ENCODE measurements at regions not wholly inside any gene's neighbourhood (a gene's known extent, or its start where the extent isn't known, plus 50 kb on each side); places are given as distances from the start of the nearest gene placed in this dataset.
"Not testable (repeated sequence)": the region's sequence is repeated elsewhere in the genome, so short reads cannot be mapped to it uniquely, and the experiment has no call there.

DNA sequence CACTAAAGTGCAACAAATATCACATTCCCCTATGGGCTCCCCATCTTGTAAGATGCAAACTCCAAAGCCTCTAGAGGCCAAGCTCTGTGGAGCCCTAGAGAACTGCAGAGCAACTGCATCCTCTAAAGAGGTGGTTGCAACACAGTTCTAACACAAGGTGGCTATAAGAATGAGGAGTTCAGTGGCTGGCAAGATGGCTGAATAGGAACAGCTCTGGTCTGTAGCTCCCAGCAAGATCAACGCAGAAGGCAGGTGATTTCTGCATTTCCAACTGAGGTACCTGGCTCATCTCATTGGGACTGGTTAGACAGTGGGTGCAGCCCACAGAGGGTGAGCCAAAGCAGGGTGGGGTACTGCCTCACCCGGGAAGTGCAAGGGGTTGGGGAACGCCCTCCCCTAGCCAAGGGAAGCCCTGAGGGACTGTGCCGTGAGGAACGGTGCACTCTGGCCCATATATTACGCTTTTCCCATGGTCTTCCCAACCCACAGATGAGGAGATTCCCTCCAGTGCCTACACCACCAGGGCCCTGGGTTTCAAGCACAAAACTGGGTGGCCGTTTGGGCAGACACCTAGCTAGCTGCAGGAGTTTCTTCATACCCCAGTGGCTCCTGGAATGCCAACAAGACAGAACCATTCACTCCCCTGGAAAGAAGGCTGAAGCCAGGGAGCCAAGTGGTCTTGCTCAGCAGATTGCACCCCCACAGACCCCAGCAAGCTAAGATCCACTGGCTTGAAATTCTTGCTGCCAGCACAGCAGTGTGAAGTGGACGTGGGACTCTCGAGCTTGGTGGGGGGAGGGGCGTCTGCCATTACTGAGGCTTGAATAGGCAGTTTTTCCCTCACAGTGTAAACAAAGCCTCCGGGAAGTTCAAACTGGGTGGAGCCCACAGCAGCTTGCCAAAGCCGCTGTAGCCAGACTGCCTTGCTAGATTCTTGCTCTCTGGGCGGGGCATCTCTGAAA lies 188.6 kb upstream of the EGLN3 start:
- H3K27ac Mint-ChIP-seq; H3K4me1 Mint-ChIP-seq (ENCODE audit: low read depth); H3K4me3 Mint-ChIP-seq; intact Hi-C loops (cut with micrococcal nuclease); H3K36me3 Mint-ChIP-seq (ENCODE audit: low read depth): not testable (repeated sequence)
- H3K27me3 Mint-ChIP-seq, result peaks cover 30% of the 10 kb centered on the region
- H3K9me3 Mint-ChIP-seq, result peaks cover 20% of the 10 kb centered on the region

GRCh38 chr14:34138175-34138574 lies 187.3 kb upstream of the EGLN3 start:
- H3K9me3 Mint-ChIP-seq, result peaks cover 19% of the 10 kb centered on the region
- intact Hi-C loops (cut with micrococcal nuclease), result no loop called here
- H3K4me3 Mint-ChIP-seq, result no peak overlapping the region
- H3K27ac Mint-ChIP-seq, result no peak overlapping the region
- no peaks in the 10 kb centered on the region for H3K36me3 Mint-ChIP-seq (ENCODE audit: low read depth)
- H3K27me3 Mint-ChIP-seq, result peaks cover 34% of the 10 kb centered on the region
- H3K4me1 Mint-ChIP-seq (ENCODE audit: low read depth), result no peaks in the 10 kb centered on the region

DNA sequence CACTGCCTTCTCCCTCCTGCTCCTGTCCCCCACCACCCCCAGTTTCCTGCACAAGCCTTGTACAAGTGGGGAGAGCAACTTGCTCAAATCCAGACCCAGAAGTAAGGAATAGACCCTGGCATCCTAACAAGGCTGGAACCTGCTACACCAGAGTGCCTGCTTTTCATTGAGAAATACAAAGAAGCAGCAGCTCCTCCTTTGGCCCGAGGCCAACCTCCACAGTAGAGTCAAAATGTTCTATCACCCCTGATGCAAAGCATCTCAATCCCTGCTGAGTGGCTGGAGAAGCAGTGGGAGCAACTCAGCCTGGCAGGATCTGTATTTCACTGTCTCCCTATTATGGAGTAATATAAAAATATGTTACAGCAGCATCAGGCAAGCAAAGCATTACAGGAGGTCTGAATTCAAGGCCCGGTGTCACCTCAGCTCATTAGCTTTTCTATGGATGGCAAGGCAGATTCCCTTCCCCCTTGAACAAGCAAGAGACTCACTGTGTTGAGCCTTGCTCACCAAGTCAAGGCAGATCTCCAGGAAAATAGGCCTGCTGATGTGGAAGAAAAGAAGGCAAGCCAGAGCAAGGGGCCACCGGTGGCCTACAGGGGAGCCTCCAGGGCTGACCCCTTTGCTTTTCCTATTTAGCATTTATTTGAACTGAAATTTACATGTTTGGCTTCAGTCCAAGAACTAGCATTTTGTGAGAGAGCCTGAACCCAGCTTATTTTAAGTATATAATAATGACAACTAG lies 186.3 kb upstream of the EGLN3 start:
- Mint-ChIP-seq H3K9me3 (peaks cover 9% of the 10 kb centered on the region), H3K4me3 (no peak overlapping the region), H3K36me3 (ENCODE audit: low read depth) (no peaks in the 10 kb centered on the region), H3K4me1 (ENCODE audit: low read depth) (no peaks in the 10 kb centered on the region), H3K27ac (no peak overlapping the region), H3K27me3 (peaks cover 41% of the 10 kb centered on the region)
- intact Hi-C loops (cut with micrococcal nuclease), result no loop called here

DNA sequence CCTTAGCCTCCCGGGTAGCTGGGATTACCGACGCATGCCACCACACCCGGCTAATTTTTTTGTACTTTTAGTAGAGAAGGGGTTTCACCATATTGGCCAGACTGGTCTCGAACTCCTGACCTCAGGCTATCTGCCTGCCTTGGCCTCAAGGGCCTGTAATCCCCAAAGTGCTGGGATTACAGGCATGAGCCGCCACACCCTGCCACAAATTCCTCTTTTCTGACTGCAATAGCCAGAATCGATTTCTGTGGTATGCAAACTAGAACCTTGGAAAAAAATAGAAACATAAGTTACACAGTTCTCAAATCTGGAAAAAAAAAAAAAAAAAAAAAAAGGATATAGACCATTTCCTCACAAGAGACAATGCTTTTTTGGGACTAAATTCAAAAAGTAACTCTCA lies 184.6 kb upstream of the EGLN3 start:
- no peaks in the 10 kb centered on the region for H3K9me3 Mint-ChIP-seq
- intact Hi-C loops (cut with micrococcal nuclease), result no loop called here
- H3K36me3 Mint-ChIP-seq (ENCODE audit: low read depth), result no peaks in the 10 kb centered on the region
- H3K4me1 Mint-ChIP-seq (ENCODE audit: low read depth), result no peaks in the 10 kb centered on the region
- H3K27me3 Mint-ChIP-seq, result peaks cover 42% of the 10 kb centered on the region
- no peak overlapping the region for H3K4me3 Mint-ChIP-seq
- no peak overlapping the region for H3K27ac Mint-ChIP-seq

DNA sequence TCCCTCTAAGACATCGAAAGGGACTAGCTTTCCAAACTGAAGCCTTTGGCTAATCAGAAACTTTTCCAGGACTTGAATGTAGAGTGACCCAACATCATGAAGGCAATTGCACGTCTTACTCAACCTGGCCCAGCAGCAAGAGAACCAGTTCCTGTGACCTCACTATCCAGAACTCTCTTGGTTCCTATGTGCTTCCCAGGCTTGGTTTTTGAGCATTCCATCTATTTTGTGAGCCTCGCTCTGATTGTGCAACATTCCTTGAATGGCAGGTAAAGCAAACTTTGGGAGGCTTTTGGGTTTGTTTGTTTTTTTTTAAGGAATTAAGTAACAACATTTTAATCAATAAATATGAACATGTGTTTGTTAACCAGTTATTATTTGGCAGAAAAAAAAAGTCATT lies 183.6 kb upstream of the EGLN3 start:
- Mint-ChIP-seq H3K27me3 (peaks cover 39% of the 10 kb centered on the region), H3K27ac (no peak overlapping the region), H3K36me3 (ENCODE audit: low read depth) (no peaks in the 10 kb centered on the region), H3K9me3 (no peaks in the 10 kb centered on the region), H3K4me1 (ENCODE audit: low read depth) (no peaks in the 10 kb centered on the region), H3K4me3 (no peak overlapping the region)
- intact Hi-C loops (cut with micrococcal nuclease), result no loop called here

- Mint-ChIP-seq H3K9me3 (no peaks in the 10 kb centered on the region), H3K27me3 (peaks cover 31% of the 10 kb centered on the region), H3K27ac (no peak overlapping the region), H3K4me3 (no peak overlapping the region), H3K36me3 (ENCODE audit: low read depth) (no peaks in the 10 kb centered on the region), H3K4me1 (ENCODE audit: low read depth) (no peaks in the 10 kb centered on the region)
- intact Hi-C loops (cut with micrococcal nuclease), result no loop called here
Measured at GRCh38 chr14:34129927-34130552, 179.2 kb upstream of the EGLN3 start.

DNA sequence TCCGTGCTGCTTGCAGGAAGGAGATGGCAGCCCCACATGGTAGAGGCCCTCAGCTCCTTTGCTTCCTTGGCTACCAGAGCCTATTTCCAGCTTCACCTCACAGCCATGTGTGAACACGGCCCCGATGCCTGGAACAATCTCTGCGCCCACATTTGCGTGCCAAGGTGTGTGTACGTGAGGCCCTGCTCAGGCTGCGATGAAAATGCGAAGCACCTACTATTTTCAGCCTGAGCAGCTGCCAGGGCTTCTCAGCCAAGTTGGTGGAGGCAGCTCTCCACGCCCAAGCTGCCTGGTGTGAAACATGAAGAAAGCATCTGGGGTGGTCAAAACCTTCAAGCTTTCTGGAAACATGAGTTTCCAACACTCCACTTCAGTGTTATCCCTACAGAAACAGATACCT lies 177.8 kb upstream of the EGLN3 start:
- H3K27ac Mint-ChIP-seq, result no peak overlapping the region
- no peak overlapping the region for H3K4me3 Mint-ChIP-seq
- peaks cover 28% of the 10 kb centered on the region for H3K27me3 Mint-ChIP-seq
- H3K36me3 Mint-ChIP-seq (ENCODE audit: low read depth), result no peaks in the 10 kb centered on the region
- intact Hi-C loops (cut with micrococcal nuclease), result no loop called here
- no peaks in the 10 kb centered on the region for H3K4me1 Mint-ChIP-seq (ENCODE audit: low read depth)
- H3K9me3 Mint-ChIP-seq, result no peaks in the 10 kb centered on the region

DNA sequence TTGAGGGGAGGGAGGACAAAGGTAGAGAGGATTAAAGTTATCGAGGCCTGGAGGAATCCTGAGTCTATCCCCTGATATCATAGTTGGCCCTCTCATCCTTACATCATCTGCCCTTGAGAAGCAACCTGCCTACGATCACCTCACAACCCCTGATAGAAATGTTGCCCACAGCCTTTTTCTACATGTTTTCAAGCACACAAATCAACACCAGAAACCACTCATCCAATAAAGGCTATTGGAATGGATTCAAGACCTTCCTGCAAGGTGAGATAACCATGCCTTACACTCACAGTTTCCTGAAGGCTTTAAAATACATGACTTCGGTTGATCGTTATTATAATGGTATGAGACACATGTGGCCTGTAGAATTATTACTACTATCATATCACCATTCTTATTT lies 175.7 kb upstream of the EGLN3 start:
- H3K27me3 Mint-ChIP-seq, result peaks cover 24% of the 10 kb centered on the region
- peaks cover 5% of the 10 kb centered on the region for H3K4me1 Mint-ChIP-seq (ENCODE audit: low read depth)
- no peak overlapping the region for H3K4me3 Mint-ChIP-seq
- H3K27ac Mint-ChIP-seq, result no peak overlapping the region
- H3K36me3 Mint-ChIP-seq (ENCODE audit: low read depth), result no peaks in the 10 kb centered on the region
- no peaks in the 10 kb centered on the region for H3K9me3 Mint-ChIP-seq
- intact Hi-C loops (cut with micrococcal nuclease), result no loop called here

DNA sequence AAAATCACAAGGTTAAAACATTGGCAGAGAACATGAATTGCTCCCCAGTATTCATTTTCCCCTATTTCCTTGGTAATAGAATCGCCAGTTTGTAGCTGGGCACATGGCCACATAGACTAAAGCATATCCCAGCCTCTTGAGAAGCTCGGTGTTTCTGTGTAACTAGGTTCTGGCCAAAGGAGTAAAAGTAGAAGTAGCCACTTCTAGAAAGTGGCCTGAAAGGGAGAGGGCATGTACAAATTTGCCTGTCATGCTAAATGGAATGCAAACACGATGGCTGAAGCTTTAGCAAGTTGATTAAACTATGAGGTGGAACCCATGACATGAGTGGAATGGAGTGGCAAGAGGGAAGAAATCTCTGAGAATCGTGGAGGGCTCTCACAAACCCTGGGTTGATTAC lies 173.7 kb upstream of the EGLN3 start:
- Mint-ChIP-seq H3K9me3 (no peaks in the 10 kb centered on the region), H3K4me3 (no peak overlapping the region), H3K36me3 (ENCODE audit: low read depth) (no peaks in the 10 kb centered on the region), H3K4me1 (ENCODE audit: low read depth) (peaks cover 13% of the 10 kb centered on the region), H3K27ac (no peak overlapping the region), H3K27me3 (peaks cover 26% of the 10 kb centered on the region)
- intact Hi-C loops (cut with micrococcal nuclease), result no loop called here

- H3K4me3 Mint-ChIP-seq, result no peak overlapping the region
- peaks cover 24% of the 10 kb centered on the region for H3K27me3 Mint-ChIP-seq
- intact Hi-C loops (cut with micrococcal nuclease), result no loop called here
- peaks cover 13% of the 10 kb centered on the region for H3K4me1 Mint-ChIP-seq (ENCODE audit: low read depth)
- no peaks in the 10 kb centered on the region for H3K9me3 Mint-ChIP-seq
- no peak overlapping the region for H3K27ac Mint-ChIP-seq
- no peaks in the 10 kb centered on the region for H3K36me3 Mint-ChIP-seq (ENCODE audit: low read depth)
Measured at GRCh38 chr14:34122650-34123049, 171.8 kb upstream of the EGLN3 start.

DNA sequence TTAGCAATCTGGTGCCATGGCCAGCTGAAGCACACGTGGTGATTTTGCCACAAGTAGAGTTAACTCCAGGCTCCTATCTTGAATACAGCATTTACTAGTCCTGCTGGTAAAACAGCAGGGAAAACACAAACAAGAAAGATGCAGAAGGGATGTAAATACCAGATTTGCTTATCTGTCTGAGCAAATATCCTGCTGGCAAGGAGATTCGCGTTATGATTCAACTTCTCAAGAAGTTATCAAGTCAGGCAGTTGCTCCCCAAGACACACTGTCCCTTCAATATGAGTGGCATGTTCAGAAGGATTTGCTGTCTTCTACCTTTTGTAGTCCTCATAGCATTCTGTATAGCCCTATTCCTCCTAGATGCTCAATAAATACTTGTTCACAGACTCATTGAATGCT lies 171.2 kb upstream of the EGLN3 start:
- H3K4me1 Mint-ChIP-seq (ENCODE audit: low read depth), result peaks cover 13% of the 10 kb centered on the region
- H3K4me3 Mint-ChIP-seq, result no peak overlapping the region
- H3K36me3 Mint-ChIP-seq (ENCODE audit: low read depth), result no peaks in the 10 kb centered on the region
- H3K9me3 Mint-ChIP-seq, result no peaks in the 10 kb centered on the region
- H3K27me3 Mint-ChIP-seq, result peaks cover 24% of the 10 kb centered on the region
- no peak overlapping the region for H3K27ac Mint-ChIP-seq
- intact Hi-C loops (cut with micrococcal nuclease), result no loop called here

DNA sequence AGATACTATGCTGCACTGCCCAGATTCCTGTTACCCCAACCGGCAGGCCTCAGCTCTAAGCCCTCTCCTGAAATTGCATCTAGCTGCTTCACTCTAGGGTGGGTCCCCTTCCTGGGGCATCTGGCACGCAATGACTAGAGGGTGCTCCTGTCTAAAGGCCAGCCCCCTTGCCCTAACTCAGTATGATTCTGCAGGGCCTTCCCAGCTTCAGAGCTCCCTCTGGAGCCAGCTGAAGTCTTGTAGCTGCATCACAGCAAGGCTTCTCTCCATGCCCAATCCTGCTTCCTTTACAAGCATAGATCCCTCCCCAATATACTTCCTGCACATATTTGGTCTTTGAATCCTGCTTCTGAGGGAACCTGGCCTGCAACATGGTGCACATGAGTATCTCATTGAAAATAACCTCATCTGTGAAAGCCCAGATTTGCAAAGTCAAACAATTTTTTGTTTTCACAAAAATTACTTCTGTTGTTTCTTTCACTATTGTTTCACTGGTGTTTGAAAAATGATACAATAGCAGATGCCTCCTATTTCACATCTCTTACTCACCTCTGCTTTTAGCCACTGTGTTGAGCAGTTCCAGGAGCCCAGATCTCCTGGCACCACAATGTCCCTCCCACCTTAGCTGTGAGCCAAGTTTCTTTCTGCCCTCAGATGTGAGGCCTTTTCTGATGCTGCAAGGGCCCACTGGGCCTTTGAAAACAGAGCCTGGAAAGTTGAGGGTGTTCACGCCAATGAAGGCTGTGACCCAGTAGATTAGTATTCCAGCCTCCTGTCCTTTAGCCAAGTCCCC lies 169.5 kb upstream of the EGLN3 start:
- peaks cover 27% of the 10 kb centered on the region for H3K27me3 Mint-ChIP-seq
- no peak overlapping the region for H3K27ac Mint-ChIP-seq
- peaks cover 6% of the 10 kb centered on the region for H3K9me3 Mint-ChIP-seq
- H3K4me1 Mint-ChIP-seq (ENCODE audit: low read depth), result peaks cover 13% of the 10 kb centered on the region
- H3K4me3 Mint-ChIP-seq, result no peak overlapping the region
- intact Hi-C loops (cut with micrococcal nuclease), result no loop called here
- H3K36me3 Mint-ChIP-seq (ENCODE audit: low read depth), result no peaks in the 10 kb centered on the region

GRCh38 chr14:34119107-34119858 lies 168.4 kb upstream of the EGLN3 start:
- H3K27ac Mint-ChIP-seq, result no peak overlapping the region
- H3K9me3 Mint-ChIP-seq, result peaks cover 6% of the 10 kb centered on the region
- no peak overlapping the region for H3K4me3 Mint-ChIP-seq
- H3K4me1 Mint-ChIP-seq (ENCODE audit: low read depth), result peaks cover 13% of the 10 kb centered on the region
- H3K27me3 Mint-ChIP-seq, result peaks cover 30% of the 10 kb centered on the region
- no peaks in the 10 kb centered on the region for H3K36me3 Mint-ChIP-seq (ENCODE audit: low read depth)
- intact Hi-C loops (cut with micrococcal nuclease), result no loop called here

Data from dendritic cell treated with granulocyte-macrophage colony-stimulating factor and Interleukin-4, amounts not matched to agents 40 ng/mL and 50 ng/mL, for 4 days (primary cell).